NB4 (cell line): ENCODE measurements at regions not wholly inside any gene's neighbourhood (a gene's known extent, or its start where the extent isn't known, plus 50 kb on each side); places are given as distances from the start of the nearest gene placed in this dataset.

ENCODE experiments used
- POLR2A ChIP-seq: IDR thresholded peaks from 2 replicates; pipeline ENCODE4 v1.6.1; 2011; ENCODE audit warnings: mild to moderate bottlenecking; ENCODE audit not compliant: insufficient read length; ENCODE audit errors: extremely low read depth
- TF ChIP-seq, protein P1 (sequence below): IDR thresholded peaks from one replicate; pipeline ENCODE4 v1.5.1; 2012; ENCODE audit warnings: low read depth, low read length

GRCh38 chr10:51023636-51024035 is 50.7 kb upstream of the PRKG1 start:
- TF ChIP-seq, protein P1, sequence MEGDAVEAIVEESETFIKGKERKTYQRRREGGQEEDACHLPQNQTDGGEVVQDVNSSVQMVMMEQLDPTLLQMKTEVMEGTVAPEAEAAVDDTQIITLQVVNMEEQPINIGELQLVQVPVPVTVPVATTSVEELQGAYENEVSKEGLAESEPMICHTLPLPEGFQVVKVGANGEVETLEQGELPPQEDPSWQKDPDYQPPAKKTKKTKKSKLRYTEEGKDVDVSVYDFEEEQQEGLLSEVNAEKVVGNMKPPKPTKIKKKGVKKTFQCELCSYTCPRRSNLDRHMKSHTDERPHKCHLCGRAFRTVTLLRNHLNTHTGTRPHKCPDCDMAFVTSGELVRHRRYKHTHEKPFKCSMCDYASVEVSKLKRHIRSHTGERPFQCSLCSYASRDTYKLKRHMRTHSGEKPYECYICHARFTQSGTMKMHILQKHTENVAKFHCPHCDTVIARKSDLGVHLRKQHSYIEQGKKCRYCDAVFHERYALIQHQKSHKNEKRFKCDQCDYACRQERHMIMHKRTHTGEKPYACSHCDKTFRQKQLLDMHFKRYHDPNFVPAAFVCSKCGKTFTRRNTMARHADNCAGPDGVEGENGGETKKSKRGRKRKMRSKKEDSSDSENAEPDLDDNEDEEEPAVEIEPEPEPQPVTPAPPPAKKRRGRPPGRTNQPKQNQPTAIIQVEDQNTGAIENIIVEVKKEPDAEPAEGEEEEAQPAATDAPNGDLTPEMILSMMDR, result no peak
- no peak for TF ChIP-seq POLR2A
